GM10248 (cell line): ENCODE measurements at regions not wholly inside any gene's neighbourhood (a gene's known extent, or its start where the extent isn't known, plus 50 kb on each side); places are given as distances from the start of the nearest gene placed in this dataset.

Experiments used
- CTCF ChIA-PET: fragments of 300-600 bp; sonication (Branson Sonifier 250); formaldehyde crosslinking; extraction: SDS; loops from one replicate; lab custom pipeline; 2021; ENCODE audit warnings: antibody characterized with exemption; lab: Yijun Ruan, JAX
- POLR2A ChIA-PET: fragments of 350-650 bp; sonication (Branson Sonifier 250); formaldehyde crosslinking; extraction: SDS; loops from one replicate; lab custom pipeline; 2020; ENCODE audit warnings: antibody characterized with exemption; lab: Yijun Ruan, JAX
- DNase-seq: peaks from one replicate; pipeline ENCODE4 v3.0.0; 2012; ENCODE audit errors: extremely low spot score
- CTCF ChIP-seq: IDR thresholded peaks from 2 replicates; pipeline ENCODE4 v1.5.1; 2012; ENCODE audit warnings: mild to moderate bottlenecking, low read depth; ENCODE audit errors: extremely low read depth, missing control alignments, control extremely low read depth

DNA sequence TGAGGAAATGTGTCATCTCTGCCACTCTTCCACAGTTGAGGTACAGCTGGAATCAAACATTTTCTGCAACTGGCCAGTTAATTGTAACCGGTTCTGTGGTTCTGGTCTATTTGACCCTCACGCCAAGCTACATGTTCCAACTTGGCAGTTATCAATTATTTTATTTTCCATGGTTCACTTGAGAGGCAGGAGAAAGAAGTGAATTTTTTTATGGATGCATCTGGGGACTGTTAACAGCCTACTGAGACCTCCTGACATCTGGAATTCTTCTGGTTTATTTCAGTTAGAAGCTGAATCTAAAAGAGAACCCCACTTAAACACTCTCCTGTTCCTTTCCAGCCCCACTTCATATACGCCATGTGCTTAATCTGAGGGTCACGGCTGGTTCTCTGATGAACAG lies 372.3 kb downstream of the DNAH5 start:
- ChIA-PET CTCF (interaction anchor here (0.8 kb wide), 1 partner anchor 8 kb away, joined by 3 read pairs; no protein-coding TSS in a partner anchor), POLR2A (no interaction called here)
- DNase-seq = no peak
- no peak for TF ChIP-seq CTCF

DNA sequence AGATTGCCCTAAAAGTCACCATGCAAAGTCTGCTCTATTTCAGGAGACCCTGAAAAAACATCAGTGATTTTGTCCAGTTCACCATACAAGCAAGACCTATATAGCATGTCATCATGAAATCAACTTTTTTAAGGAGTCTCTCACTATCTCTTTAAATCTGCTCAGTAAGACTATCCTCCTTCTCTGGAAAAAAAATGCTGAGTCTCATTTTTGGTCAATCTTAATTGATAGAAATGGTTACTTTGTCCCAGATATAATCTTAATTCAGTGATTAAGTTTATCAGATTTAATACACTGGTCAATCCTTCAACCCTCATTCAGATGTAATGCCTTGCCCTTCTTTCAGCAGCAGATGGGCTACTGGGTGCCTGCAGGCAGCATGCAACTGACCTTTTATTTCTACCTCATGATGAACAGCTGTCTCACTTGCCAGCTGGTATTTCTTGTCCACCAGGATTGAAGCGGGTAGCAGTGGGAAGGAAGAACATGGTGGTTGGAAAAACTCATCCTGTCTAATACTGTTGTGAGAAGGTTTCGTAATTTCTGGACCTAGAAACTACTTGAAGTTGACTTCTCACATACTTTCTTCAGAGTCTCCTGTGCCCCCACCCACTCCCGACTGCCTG lies 375.3 kb downstream of the DNAH5 start:
- ChIA-PET CTCF (no interaction called here), POLR2A (no interaction called here)
- DNase-seq = no peak
- TF ChIP-seq CTCF = no peak

- no peak for DNase-seq
- ChIA-PET POLR2A (no interaction called here), CTCF (no interaction called here)
- no peak for TF ChIP-seq CTCF
Measured at GRCh38 chr5:13567819-13568218, 376.7 kb downstream of the DNAH5 start.

DNA sequence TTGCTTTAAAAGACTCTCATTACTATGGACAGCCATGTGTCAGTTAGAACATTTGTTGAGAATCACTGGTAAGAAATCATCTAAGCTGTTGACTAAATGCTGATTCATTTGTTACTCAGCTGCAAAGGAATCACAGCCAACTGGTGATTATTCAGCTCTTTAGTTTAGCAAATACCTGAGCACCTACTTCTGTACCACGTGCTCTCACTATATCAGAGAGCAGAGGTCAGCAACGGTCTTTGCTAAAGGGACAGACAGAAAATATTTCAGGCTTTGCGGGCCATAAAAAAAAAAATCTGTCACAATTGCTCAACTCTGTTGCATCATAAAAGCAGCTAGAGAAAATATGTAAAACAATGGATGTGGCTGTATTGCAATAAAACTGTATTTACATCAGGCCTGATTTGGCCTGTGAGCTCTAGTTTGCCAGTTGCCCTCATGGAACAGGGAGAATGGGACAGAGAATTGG lies 377.6 kb downstream of the DNAH5 start:
- no peak for DNase-seq
- no peak for TF ChIP-seq CTCF
- ChIA-PET POLR2A (no interaction called here), CTCF (interaction anchor here (1.0 to 1.2 kb wide), 2 partner anchors 24 to 34 kb away, joined by 3 to 4 read pairs; no protein-coding TSS in a partner anchor)

- POLR2A ChIA-PET = no interaction called here
- TF ChIP-seq CTCF = no peak
- DNase-seq = no peak
- CTCF ChIA-PET = no interaction called here
Measured at GRCh38 chr5:13558408-13558807, 386.1 kb downstream of the DNAH5 start.

- CTCF ChIA-PET = interaction anchor here (1.2 kb wide), 1 partner anchor 10 kb away, joined by 3 read pairs; no protein-coding TSS in a partner anchor
- no peak for DNase-seq
- no peak for TF ChIP-seq CTCF
- POLR2A ChIA-PET = no interaction called here
Measured at GRCh38 chr5:13553896-13554295, 390.6 kb downstream of the DNAH5 start.
